ENCODE measurements at regions not wholly inside any gene's neighbourhood (a gene's known extent, or its start where the extent isn't known, plus 50 kb on each side); places are given as distances from the start of the nearest gene placed in this dataset.

DNA sequence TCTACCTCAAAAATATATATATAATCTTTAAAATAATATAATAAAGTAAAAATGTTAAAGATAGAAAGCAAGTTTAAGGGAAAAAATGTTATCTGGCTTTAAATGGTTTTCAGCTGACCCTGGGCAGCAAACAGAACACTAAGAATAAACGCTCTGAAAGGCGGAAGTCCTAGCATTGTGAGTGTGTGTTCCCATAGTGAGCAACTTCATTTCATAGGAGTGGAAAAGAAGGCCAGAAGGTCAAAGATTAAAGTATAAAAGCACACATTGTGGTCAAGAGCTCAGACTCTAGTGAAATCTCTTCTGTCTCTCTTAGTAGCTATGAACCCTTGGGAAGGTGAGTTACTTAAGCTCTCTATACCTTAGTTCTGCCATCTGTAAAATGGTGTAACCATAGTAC, 374.4 kb downstream of the ENC1 start:
- Histone ChIP-seq H3K9me3 (ENCODE audit: control insufficient read depth in 1 of 2, low read length in 2 of 2) (no peaks in the 10 kb centered on the region), H3K4me1 (ENCODE audit: insufficient read depth, low read length) (no peaks in the 10 kb centered on the region), H3K36me3 (ENCODE audit: insufficient read depth, low read length) (no peaks in the 10 kb centered on the region), H3K27ac (ENCODE audit: low read depth, low read length) (no peak overlapping the region), H3K27me3 (ENCODE audit: insufficient read depth, low read length) (no peaks in the 10 kb centered on the region), H3K4me3 (ENCODE audit: low read length in 2 of 2) (no peak overlapping the region)
- CTCF ChIA-PET (ENCODE audit: partially characterized antibody) = no interaction called here
- intact Hi-C loops (cut with micrococcal nuclease) = no loop called here
- Mint-ChIP-seq H3K4me1 (no peaks in the 10 kb centered on the region), H3K27me3 (peaks cover 2% of the 10 kb centered on the region in 2 donors), H3K27ac (no peak overlapping the region), H3K36me3 (no peaks in the 10 kb centered on the region), H3K9me3 (no peaks in the 10 kb centered on the region), H3K4me3 (no peak overlapping the region)
- DNase-seq = no peak
- POLR2A ChIA-PET (ENCODE audit: partially characterized antibody) = no interaction called here

DNA sequence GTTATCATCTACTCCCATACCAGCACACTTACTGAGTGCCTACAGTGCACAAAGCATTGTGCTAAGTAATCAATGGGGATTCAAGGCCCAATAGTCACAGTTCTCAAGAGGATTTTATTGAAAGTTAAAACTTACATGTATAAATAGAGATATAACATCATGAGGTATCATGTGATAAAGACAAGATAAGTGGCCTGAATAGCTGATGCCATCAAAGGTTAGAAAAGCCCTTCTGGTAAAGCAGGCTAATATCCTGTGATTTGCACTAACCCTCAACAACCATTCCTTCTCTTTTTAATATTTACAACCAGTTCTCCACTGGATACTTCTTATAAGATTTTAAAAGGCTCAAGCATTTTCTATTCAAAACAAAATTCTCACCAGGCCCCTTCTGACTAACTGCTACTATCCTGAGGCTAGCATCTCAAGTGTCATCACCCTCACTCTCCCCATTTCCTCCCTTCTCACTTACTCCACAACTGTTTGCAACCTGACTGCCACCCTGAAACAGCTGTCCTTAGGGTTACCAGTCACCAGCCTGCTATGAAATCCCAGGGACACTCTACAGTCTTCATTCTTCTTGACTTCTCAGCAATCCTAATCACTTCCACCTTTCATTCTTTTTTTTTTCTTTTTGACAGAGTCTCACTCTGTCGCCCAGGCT, 377.9 kb downstream of the ENC1 start:
- Mint-ChIP-seq H3K36me3 (no peaks in the 10 kb centered on the region), H3K9me3 (no peaks in the 10 kb centered on the region), H3K27ac (no peak overlapping the region), H3K4me3 (no peak overlapping the region), H3K4me1 (no peaks in the 10 kb centered on the region), H3K27me3 (peaks cover 0 to 2% of the 10 kb centered on the region in 2 donors)
- POLR2A ChIA-PET (ENCODE audit: partially characterized antibody) = no interaction called here
- Histone ChIP-seq H3K36me3 (ENCODE audit: insufficient read depth, low read length) (no peaks in the 10 kb centered on the region), H3K27ac (ENCODE audit: low read depth, low read length) (no peak overlapping the region), H3K9me3 (ENCODE audit: control insufficient read depth in 1 of 2, low read length in 2 of 2) (no peaks in the 10 kb centered on the region), H3K27me3 (ENCODE audit: insufficient read depth, low read length) (no peaks in the 10 kb centered on the region), H3K4me3 (ENCODE audit: low read length in 2 of 2) (no peak overlapping the region), H3K4me1 (ENCODE audit: insufficient read depth, low read length) (no peaks in the 10 kb centered on the region)
- CTCF ChIA-PET (ENCODE audit: partially characterized antibody) = no interaction called here
- intact Hi-C loops (cut with micrococcal nuclease) = no loop called here
- DNase-seq = no peak

DNA sequence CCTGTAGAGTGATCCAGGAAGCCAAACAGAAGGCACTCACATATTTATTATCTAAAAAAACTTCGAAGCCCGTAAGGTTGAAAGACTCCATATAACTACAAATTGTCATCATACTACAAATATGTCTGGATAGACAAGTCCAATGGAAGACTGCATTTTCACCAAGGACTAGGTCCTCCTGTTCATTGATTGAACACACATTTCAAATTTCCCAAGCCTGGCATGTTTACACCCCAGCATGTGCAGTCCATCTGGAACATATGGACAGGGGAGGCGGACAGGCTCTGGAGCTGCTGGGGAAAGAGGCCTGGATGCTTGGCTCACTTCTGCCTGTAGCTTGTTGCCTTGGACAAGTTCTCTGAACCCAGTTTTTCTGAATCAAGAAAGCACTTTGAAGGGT, 378.7 kb downstream of the ENC1 start:
- Histone ChIP-seq H3K4me1 (ENCODE audit: insufficient read depth, low read length) (no peaks in the 10 kb centered on the region), H3K36me3 (ENCODE audit: insufficient read depth, low read length) (no peaks in the 10 kb centered on the region), H3K27ac (ENCODE audit: low read depth, low read length) (no peak overlapping the region), H3K9me3 (ENCODE audit: control insufficient read depth in 1 of 2, low read length in 2 of 2) (no peaks in the 10 kb centered on the region), H3K4me3 (ENCODE audit: low read length in 2 of 2) (no peak overlapping the region), H3K27me3 (ENCODE audit: insufficient read depth, low read length) (no peaks in the 10 kb centered on the region)
- ChIA-PET CTCF (ENCODE audit: partially characterized antibody) (no interaction called here), POLR2A (ENCODE audit: partially characterized antibody) (no interaction called here)
- no peaks in the 10 kb centered on the region for H3K4me1 Mint-ChIP-seq
- peaks cover 0 to 4% of the 10 kb centered on the region in 2 donors for H3K27me3 Mint-ChIP-seq
- H3K9me3 Mint-ChIP-seq = no peaks in the 10 kb centered on the region
- no peak overlapping the region for H3K27ac Mint-ChIP-seq
- DNase-seq = no peak
- no peak overlapping the region for H3K4me3 Mint-ChIP-seq
- intact Hi-C loops (cut with micrococcal nuclease) = no loop called here
- no peaks in the 10 kb centered on the region for H3K36me3 Mint-ChIP-seq

DNA sequence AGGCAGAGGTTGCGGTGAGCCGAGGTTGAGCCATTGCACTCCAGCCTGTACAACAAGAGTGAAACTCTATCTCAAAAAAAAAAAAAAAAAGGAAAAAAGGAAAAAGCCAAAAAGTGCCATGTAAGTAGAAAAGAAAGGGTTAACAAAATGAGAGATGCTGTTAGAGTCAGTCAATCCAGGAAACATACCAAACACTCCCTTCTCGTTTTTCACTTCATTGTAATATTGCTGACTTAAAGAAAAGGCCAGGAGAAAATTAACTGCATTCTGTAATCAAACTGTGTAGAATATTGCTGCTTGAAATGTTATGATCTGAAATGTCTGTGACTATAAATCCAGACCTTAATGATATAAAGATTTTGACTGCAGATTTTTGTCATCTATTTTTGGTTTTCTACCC, 379.1 kb downstream of the ENC1 start:
- Histone ChIP-seq H3K9me3 (ENCODE audit: control insufficient read depth in 1 of 2, low read length in 2 of 2) (no peaks in the 10 kb centered on the region), H3K27ac (ENCODE audit: low read depth, low read length) (no peak overlapping the region), H3K27me3 (ENCODE audit: insufficient read depth, low read length) (no peaks in the 10 kb centered on the region), H3K36me3 (ENCODE audit: insufficient read depth, low read length) (no peaks in the 10 kb centered on the region), H3K4me3 (ENCODE audit: low read length in 2 of 2) (no peak overlapping the region), H3K4me1 (ENCODE audit: insufficient read depth, low read length) (no peaks in the 10 kb centered on the region)
- Mint-ChIP-seq H3K9me3 (no peaks in the 10 kb centered on the region), H3K27ac (no peak overlapping the region), H3K36me3 (no peaks in the 10 kb centered on the region), H3K4me1 (no peaks in the 10 kb centered on the region), H3K4me3 (no peak overlapping the region), H3K27me3 (peaks cover 0 to 4% of the 10 kb centered on the region in 2 donors)
- DNase-seq = no peak
- POLR2A ChIA-PET (ENCODE audit: partially characterized antibody) = no interaction called here
- CTCF ChIA-PET (ENCODE audit: partially characterized antibody) = no interaction called here
- intact Hi-C loops (cut with micrococcal nuclease) = no loop called here

DNA sequence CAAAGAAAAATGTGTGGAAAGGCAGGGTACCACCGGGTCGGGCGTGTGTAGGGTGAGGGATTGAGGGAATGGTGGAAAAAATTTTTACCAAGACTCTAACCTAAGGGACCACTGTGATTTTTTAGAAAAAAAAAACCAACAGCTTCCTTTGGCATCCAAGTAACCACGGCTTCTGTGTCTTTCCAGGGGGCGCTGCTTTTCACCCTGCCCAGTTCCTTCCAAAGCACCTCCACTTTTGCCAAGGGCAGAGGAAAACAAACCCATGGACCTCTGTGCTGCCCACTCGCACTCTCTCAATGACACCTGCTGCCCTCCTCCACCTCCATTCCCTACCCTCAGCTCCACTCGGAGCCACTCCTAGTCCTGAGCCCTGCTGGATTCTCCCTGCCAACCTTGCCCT, 381.0 kb downstream of the ENC1 start:
- Mint-ChIP-seq H3K27me3 (peaks cover 0 to 7% of the 10 kb centered on the region in 2 donors), H3K36me3 (no peaks in the 10 kb centered on the region), H3K9me3 (no peaks in the 10 kb centered on the region), H3K4me3 (no peak overlapping the region), H3K4me1 (no peaks in the 10 kb centered on the region), H3K27ac (no peak overlapping the region)
- intact Hi-C loops (cut with micrococcal nuclease) = no loop called here
- ChIA-PET POLR2A (ENCODE audit: partially characterized antibody) (no interaction called here), CTCF (ENCODE audit: partially characterized antibody) (no interaction called here)
- Histone ChIP-seq H3K27me3 (ENCODE audit: insufficient read depth, low read length) (no peaks in the 10 kb centered on the region), H3K27ac (ENCODE audit: low read depth, low read length) (no peak overlapping the region), H3K9me3 (ENCODE audit: control insufficient read depth in 1 of 2, low read length in 2 of 2) (no peaks in the 10 kb centered on the region), H3K36me3 (ENCODE audit: insufficient read depth, low read length) (no peaks in the 10 kb centered on the region), H3K4me3 (ENCODE audit: low read length in 2 of 2) (no peak overlapping the region), H3K4me1 (ENCODE audit: insufficient read depth, low read length) (no peaks in the 10 kb centered on the region)
- DNase-seq = no peak

DNA sequence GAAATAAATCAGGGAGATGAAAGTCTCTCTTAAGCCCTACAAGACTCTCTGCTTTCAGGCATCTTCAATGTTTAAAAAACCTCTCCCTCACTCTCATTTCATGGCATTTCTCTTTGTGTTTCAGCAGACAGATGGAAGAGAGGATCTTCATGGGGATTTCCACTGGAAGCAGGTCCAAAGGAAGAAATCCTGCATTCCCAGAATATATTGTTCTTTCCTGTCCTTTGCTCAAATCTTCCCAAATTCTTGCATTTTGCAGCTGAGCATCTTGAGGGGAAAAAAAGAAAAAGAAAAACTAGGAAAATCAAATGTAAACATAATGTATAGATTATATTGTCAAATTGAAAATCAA, 382.2 kb downstream of the ENC1 start:
- no peaks in the 10 kb centered on the region for H3K4me1 ChIP-seq (ENCODE audit: insufficient read depth, low read length)
- no peaks in the 10 kb centered on the region for H3K27me3 ChIP-seq (ENCODE audit: insufficient read depth, low read length)
- no peak overlapping the region for H3K27ac ChIP-seq (ENCODE audit: low read depth, low read length)
- no peaks in the 10 kb centered on the region for H3K9me3 ChIP-seq (ENCODE audit: control insufficient read depth in 1 of 2, low read length in 2 of 2)
- no peaks in the 10 kb centered on the region for H3K36me3 ChIP-seq (ENCODE audit: insufficient read depth, low read length)
- ChIA-PET POLR2A (ENCODE audit: partially characterized antibody) (no interaction called here), CTCF (ENCODE audit: partially characterized antibody) (no interaction called here)
- no peaks in the 10 kb centered on the region for H3K4me1 Mint-ChIP-seq
- DNase-seq = no peak
- H3K27ac Mint-ChIP-seq = no peak overlapping the region
- no peak overlapping the region for H3K4me3 ChIP-seq (ENCODE audit: low read length in 2 of 2)
- intact Hi-C loops (cut with micrococcal nuclease) = no loop called here
- peaks cover 5 to 10% of the 10 kb centered on the region in 2 donors for H3K27me3 Mint-ChIP-seq
- no peak overlapping the region for H3K4me3 Mint-ChIP-seq
- no peaks in the 10 kb centered on the region for H3K9me3 Mint-ChIP-seq
- H3K36me3 Mint-ChIP-seq = no peaks in the 10 kb centered on the region

DNA sequence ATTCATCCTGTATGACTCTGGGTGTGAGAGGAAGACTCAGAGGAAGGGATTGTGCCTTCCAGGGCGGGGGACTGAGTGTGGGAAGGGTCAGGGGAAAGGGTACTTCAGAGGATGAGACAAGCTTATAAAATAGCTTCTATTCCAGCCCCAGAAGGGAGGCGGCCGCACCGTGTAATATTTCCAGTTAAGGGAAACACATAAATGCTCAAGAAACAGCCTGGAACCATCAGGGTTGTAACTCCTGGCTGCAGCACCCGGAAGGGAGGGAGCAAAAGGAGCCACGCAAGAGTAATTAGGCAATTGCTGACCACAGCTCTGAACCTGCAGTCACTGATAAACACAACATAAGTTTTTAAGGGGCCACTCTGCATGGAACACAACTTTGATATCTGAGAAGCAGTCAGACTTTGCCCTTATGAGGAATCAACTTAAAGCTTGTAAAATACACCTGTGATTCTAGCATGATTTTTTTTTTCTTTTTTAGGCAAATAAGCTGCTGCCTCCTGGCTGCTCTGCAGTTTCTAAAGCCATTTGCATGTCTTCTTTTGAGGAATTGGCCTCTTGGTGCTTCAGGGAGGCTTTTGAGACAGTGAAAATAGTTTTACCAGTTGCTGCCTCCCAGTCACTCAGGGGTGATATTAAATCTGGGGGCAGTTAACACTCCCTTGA, 382.7 kb downstream of the ENC1 start:
- Histone ChIP-seq H3K4me3 (ENCODE audit: low read length in 2 of 2) (no peak overlapping the region), H3K9me3 (ENCODE audit: control insufficient read depth in 1 of 2, low read length in 2 of 2) (no peaks in the 10 kb centered on the region), H3K36me3 (ENCODE audit: insufficient read depth, low read length) (no peaks in the 10 kb centered on the region), H3K27ac (ENCODE audit: low read depth, low read length) (no peak overlapping the region), H3K27me3 (ENCODE audit: insufficient read depth, low read length) (no peaks in the 10 kb centered on the region), H3K4me1 (ENCODE audit: insufficient read depth, low read length) (no peaks in the 10 kb centered on the region)
- DNase-seq = no peak
- intact Hi-C loops (cut with micrococcal nuclease) = no loop called here
- Mint-ChIP-seq H3K9me3 (no peaks in the 10 kb centered on the region), H3K27me3 (peaks cover 5 to 10% of the 10 kb centered on the region in 2 donors), H3K36me3 (no peaks in the 10 kb centered on the region), H3K4me3 (no peak overlapping the region), H3K4me1 (no peaks in the 10 kb centered on the region), H3K27ac (no peak overlapping the region)
- POLR2A ChIA-PET (ENCODE audit: partially characterized antibody) = no interaction called here
- CTCF ChIA-PET (ENCODE audit: partially characterized antibody) = no interaction called here

All from CD4-positive, alpha-beta memory T cell (primary cell).